Natural killer cell (primary cell): ENCODE measurements at regions not wholly inside any gene's neighbourhood (a gene's known extent, or its start where the extent isn't known, plus 50 kb on each side); places are given as distances from the start of the nearest gene placed in this dataset.

ENCODE experiments used
- ATAC-seq, 3 donors: fragments of 150-1000 bp in 2 of 3; fragments of 200-7000 bp in 1 of 3; cut with Tn5 transposase; 1 replicate in 1 of 3; 2 replicates in 2 of 3; pipeline ENCODE4 v1.10.0; 2021; ENCODE audit warnings: mild to moderate bottlenecking in 2 of 3, moderate library complexity in 2 of 3
- DNase-seq, 2 donors: peaks; one replicate each; pipeline versions ENCODE4 v3.0.0 to v3.0.0-alpha.2; 2013 to 2021; ENCODE audit warnings: mixed read lengths in 1 of 2
- H3K27ac ChIP-seq: one replicate; pipeline ENCODE4 v1.5.1; 2013; ENCODE audit warnings: mild to moderate bottlenecking, low read length
- H3K27me3 ChIP-seq: one replicate; pipeline ENCODE4 v1.6.1; 2013; ENCODE audit warnings: low read length; ENCODE audit not compliant: control insufficient read depth, insufficient read depth
- H3K36me3 ChIP-seq: one replicate; pipeline ENCODE4 v1.6.1; 2013; ENCODE audit warnings: low read length; ENCODE audit not compliant: control insufficient read depth, insufficient read depth
- H3K4me1 ChIP-seq: one replicate; pipeline ENCODE4 v1.6.1; 2013; ENCODE audit warnings: low read length; ENCODE audit not compliant: control insufficient read depth, insufficient read depth
- H3K4me3 ChIP-seq: one replicate; pipeline ENCODE4 v1.5.1; 2013; ENCODE audit warnings: low read length
- H3K9me3 ChIP-seq: one replicate; pipeline ENCODE4 v1.6.1; 2013; ENCODE audit warnings: low read length; ENCODE audit not compliant: control insufficient read depth, insufficient read depth
- H3K27ac Mint-ChIP-seq, 2 donors: one replicate each; pipeline ENCODE4 v1.8.0; 2022; ENCODE audit warnings: mild to moderate bottlenecking in 2 of 2, mixed read lengths in 2 of 2, moderate library complexity in 1 of 2
- H3K27me3 Mint-ChIP-seq, 2 donors: one replicate each; pipeline ENCODE4 v1.8.0; 2022; ENCODE audit warnings: low read depth in 2 of 2, mixed read lengths in 2 of 2
- H3K36me3 Mint-ChIP-seq: one replicate; pipeline ENCODE4 v1.8.0; 2022; ENCODE audit warnings: mixed read lengths
- H3K4me1 Mint-ChIP-seq, 2 donors: one replicate each; pipeline ENCODE4 v1.8.0; 2022; ENCODE audit warnings: mixed read lengths in 2 of 2
- H3K4me3 Mint-ChIP-seq: one replicate; pipeline ENCODE4 v1.8.0; 2022; ENCODE audit warnings: mild to moderate bottlenecking, moderate library complexity, mixed read lengths
- H3K9me3 Mint-ChIP-seq, 2 donors: one replicate each; pipeline ENCODE4 v1.8.0; 2022; ENCODE audit warnings: mixed read lengths in 2 of 2
- CTCF ChIP-seq: fragments of 200-600 bp; IDR thresholded peaks from one replicate; pipeline ENCODE4 v1.8.0; 2022; ENCODE audit warnings: antibody characterized with exemption
- WGBS: methylation state at CpG from one replicate; pipeline ENCODE4 v1.1.7; 2013; ENCODE audit warnings: missing lambda C conversion rate; ENCODE audit not compliant: insufficient coverage; 5-methylcytosine and 5-hydroxymethylcytosine counted together
- intact Hi-C: fragments of 100-400 bp; cut with micrococcal nuclease; formaldehyde crosslinking; loops from one replicate; pipeline ENCODE4 v1.14.2; 2022

- 100% methylated on average over 1 of the region's 4 CpGs for WGBS
- TF ChIP-seq CTCF: no peak
Measured at GRCh38 chr6:139753198-139753861, 378.9 kb upstream of the CITED2 start.

DNA sequence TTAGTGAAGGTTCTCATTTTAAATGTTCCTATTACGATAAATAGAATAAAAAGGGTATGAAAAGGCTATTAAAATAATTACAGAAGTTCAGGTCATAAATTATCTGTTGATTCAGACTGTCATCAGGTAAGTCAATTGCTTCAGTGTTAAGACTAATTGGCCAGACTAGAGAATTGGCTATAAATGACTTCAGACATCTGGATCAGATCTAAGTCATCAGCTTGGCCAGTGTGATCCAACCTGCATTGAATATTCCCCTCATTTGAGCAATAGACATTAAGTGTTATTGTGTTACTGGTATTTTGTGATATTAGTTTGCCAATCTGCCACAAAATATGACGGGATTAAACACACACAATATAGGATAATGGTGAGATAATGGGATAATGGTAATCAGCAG lies 377.6 kb upstream of the CITED2 start:
- no peaks in the 10 kb centered on the region for H3K9me3 ChIP-seq
- 100% methylated on average over 1 of the region's 2 CpGs for WGBS
- H3K9me3 Mint-ChIP-seq: no peaks in the 10 kb centered on the region
- no peaks in the 10 kb centered on the region for H3K4me1 Mint-ChIP-seq
- intact Hi-C loops: no loop called here
- no peak overlapping the region for H3K4me3 ChIP-seq
- H3K27ac ChIP-seq: no peak overlapping the region
- no peak overlapping the region for H3K4me3 Mint-ChIP-seq
- H3K27ac Mint-ChIP-seq: no peak overlapping the region
- no peak for TF ChIP-seq CTCF
- H3K27me3 Mint-ChIP-seq: peaks cover 0 to 4% of the 10 kb centered on the region in 2 donors
- H3K4me1 ChIP-seq: no peaks in the 10 kb centered on the region
- H3K36me3 ChIP-seq: no peaks in the 10 kb centered on the region
- DNase-seq (no peak), ATAC-seq (no peak)
- H3K27me3 ChIP-seq: no peaks in the 10 kb centered on the region
- no peaks in the 10 kb centered on the region for H3K36me3 Mint-ChIP-seq

More at GRCh38 chr6:139753198-139753861, 378.9 kb upstream of the CITED2 start:
- DNase-seq (no peak), ATAC-seq (no peak)
- Histone ChIP-seq H3K4me3 (no peak overlapping the region), H3K27ac (no peak overlapping the region), H3K4me1 (no peaks in the 10 kb centered on the region), H3K36me3 (no peaks in the 10 kb centered on the region), H3K9me3 (no peaks in the 10 kb centered on the region), H3K27me3 (no peaks in the 10 kb centered on the region)
- intact Hi-C loops: no loop called here
- H3K4me3 Mint-ChIP-seq: no peak overlapping the region
- H3K9me3 Mint-ChIP-seq: no peaks in the 10 kb centered on the region
- no peaks in the 10 kb centered on the region for H3K4me1 Mint-ChIP-seq
- H3K27me3 Mint-ChIP-seq: peaks cover 0 to 4% of the 10 kb centered on the region in 2 donors
- H3K36me3 Mint-ChIP-seq: no peaks in the 10 kb centered on the region
- H3K27ac Mint-ChIP-seq: no peak overlapping the region

GRCh38 chr6:139751179-139751578 lies 376.7 kb upstream of the CITED2 start:
- H3K9me3 Mint-ChIP-seq: no peaks in the 10 kb centered on the region
- no peaks in the 10 kb centered on the region for H3K36me3 Mint-ChIP-seq
- ATAC-seq (no peak), DNase-seq (no peak)
- Histone ChIP-seq H3K4me1 (no peaks in the 10 kb centered on the region), H3K36me3 (no peaks in the 10 kb centered on the region), H3K27me3 (no peaks in the 10 kb centered on the region), H3K9me3 (no peaks in the 10 kb centered on the region), H3K4me3 (no peak overlapping the region), H3K27ac (no peak overlapping the region)
- H3K4me3 Mint-ChIP-seq: no peak overlapping the region
- peaks cover 0 to 4% of the 10 kb centered on the region in 2 donors for H3K27me3 Mint-ChIP-seq
- intact Hi-C loops: no loop called here
- 79% methylated on average over 2 of the region's 3 CpGs for WGBS
- no peak overlapping the region for H3K27ac Mint-ChIP-seq
- no peaks in the 10 kb centered on the region for H3K4me1 Mint-ChIP-seq
- no peak for TF ChIP-seq CTCF
